PC-9 (cell line): ENCODE measurements at regions not wholly inside any gene's neighbourhood (a gene's known extent, or its start where the extent isn't known, plus 50 kb on each side); places are given as distances from the start of the nearest gene placed in this dataset.

Source experiments
- CTCF ChIP-seq: fragments of 200-600 bp; sonication (generic); conservative IDR thresholded peaks from 2 replicates; pipeline ENCODE4 v1.6.1; 2017; ENCODE audit warnings: mixed run types, antibody characterized with exemption, mild to moderate bottlenecking, moderate library complexity
- EZH2 ChIP-seq: fragments of 200-600 bp; sonication (generic); IDR thresholded peaks from 2 replicates; pipeline ENCODE4 v1.8.0; 2017; ENCODE audit warnings: antibody characterized with exemption, low read depth

DNA sequence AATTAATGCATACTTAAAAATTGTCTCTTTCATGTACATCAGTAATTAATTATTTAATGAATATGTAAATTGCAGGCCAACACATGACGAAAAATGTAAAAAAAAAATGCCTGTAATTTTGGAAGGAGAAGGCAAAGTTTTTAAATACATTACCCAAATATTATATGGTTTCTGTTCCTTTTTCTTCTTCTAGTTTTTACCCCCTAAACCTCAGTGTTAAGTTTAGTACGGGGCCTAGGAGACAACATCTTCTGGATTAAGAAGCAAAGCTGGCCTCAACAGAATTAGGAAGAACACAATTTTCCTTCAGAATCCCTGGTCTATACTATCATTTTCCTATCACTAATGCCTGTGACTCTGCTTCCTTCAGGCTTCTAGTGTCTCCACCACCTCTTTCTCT lies 459.3 kb upstream of the NRP1 start:
- TF ChIP-seq EZH2 (no peak), CTCF (no peak)
